GM23338 (cell line): ENCODE measurements at regions not wholly inside any gene's neighbourhood (a gene's known extent, or its start where the extent isn't known, plus 50 kb on each side); places are given as distances from the start of the nearest gene placed in this dataset.

Source experiments
- ATAC-seq: fragments of 200-7000 bp; cut with Tn5 transposase; 3 replicates; pipeline ENCODE4 v1.9.1; 2020
- DNase-seq: peaks from one replicate; pipeline ENCODE4 v3.0.0-alpha.2; 2015; ENCODE audit warnings: low spot score
- H2AFZ ChIP-seq: fragments of 200-600 bp; sonication (generic); 2 replicates; pipeline ENCODE4 v1.8.0; 2016; ENCODE audit warnings: antibody characterized with exemption, mild to moderate bottlenecking, moderate library complexity
- H3F3A ChIP-seq: fragments of 200-600 bp; sonication (generic); replicated peaks from 2 replicates; pipeline ENCODE4 v1.8.0; 2017; ENCODE audit warnings: antibody characterized with exemption, mixed run types, low read depth
- H3K27ac ChIP-seq: fragments of 200-600 bp; sonication (generic); 2 replicates; pipeline ENCODE4 v1.6.1; 2016; ENCODE audit warnings: low read depth
- H3K27me3 ChIP-seq: fragments of 200-600 bp; sonication (generic); 2 replicates; pipeline ENCODE4 v1.8.0; 2016; ENCODE audit warnings: mild to moderate bottlenecking, mixed run types, moderate library complexity; ENCODE audit not compliant: insufficient read depth
- H3K36me3 ChIP-seq: fragments of 200-600 bp; sonication (generic); 2 replicates; pipeline ENCODE4 v1.8.0; 2016; ENCODE audit warnings: mild to moderate bottlenecking; ENCODE audit not compliant: insufficient read depth
- H3K4me1 ChIP-seq: fragments of 200-600 bp; sonication (generic); 2 replicates; pipeline ENCODE4 v1.8.0; 2016; ENCODE audit warnings: mild to moderate bottlenecking, moderate library complexity; ENCODE audit not compliant: insufficient read depth
- H3K4me2 ChIP-seq: fragments of 200-600 bp; sonication (generic); 2 replicates; pipeline ENCODE4 v1.7.1; 2017; ENCODE audit warnings: mixed run types
- H3K4me3 ChIP-seq: fragments of 200-600 bp; sonication (generic); 2 replicates; pipeline ENCODE4 v1.6.1; 2016; ENCODE audit warnings: mixed run types
- H3K79me2 ChIP-seq: fragments of 200-600 bp; sonication (generic); replicated peaks from 2 replicates; pipeline ENCODE4 v1.8.0; 2017; ENCODE audit warnings: mild to moderate bottlenecking; ENCODE audit not compliant: insufficient read depth
- H3K9me2 ChIP-seq: fragments of 200-600 bp; sonication (generic); 2 replicates; pipeline ENCODE4 v1.8.0; 2017; ENCODE audit not compliant: insufficient read depth
- H4K20me1 ChIP-seq: fragments of 200-600 bp; sonication (generic); replicated peaks from 2 replicates; pipeline ENCODE4 v1.8.0; 2017; ENCODE audit warnings: mild to moderate bottlenecking; ENCODE audit not compliant: insufficient read depth
- H3K27ac Mint-ChIP-seq: 2 replicates; pipeline ENCODE4 v1.8.0; 2020; ENCODE audit warnings: inconsistent platforms, mild to moderate bottlenecking, moderate library complexity, mixed read lengths
- H3K27me3 Mint-ChIP-seq: 3 replicates; pipeline ENCODE4 v1.8.0; 2022; ENCODE audit warnings: low read depth, mild to moderate bottlenecking, moderate library complexity, mixed read lengths, inconsistent platforms; ENCODE audit not compliant: insufficient read depth, poor library complexity
- H3K36me3 Mint-ChIP-seq: 3 replicates; pipeline ENCODE4 v1.8.0; 2021; ENCODE audit warnings: low read depth, mild to moderate bottlenecking, inconsistent platforms, moderate library complexity, mixed read lengths
- H3K4me1 Mint-ChIP-seq: 3 replicates; pipeline ENCODE4 v1.8.0; 2020; ENCODE audit warnings: mild to moderate bottlenecking, inconsistent platforms, mixed read lengths
- H3K4me3 Mint-ChIP-seq: 3 replicates; pipeline ENCODE4 v1.8.0; 2021; ENCODE audit warnings: moderate library complexity, mild to moderate bottlenecking, inconsistent platforms, mixed read lengths
- H3K9me3 Mint-ChIP-seq: 3 replicates; pipeline ENCODE4 v1.8.0; 2020; ENCODE audit warnings: moderate library complexity, mild to moderate bottlenecking, inconsistent platforms, mixed read lengths
- CREB1 ChIP-seq: fragments of 250-450 bp; sonication (Bioruptor Pico); IDR thresholded peaks from 2 replicates; pipeline ENCODE4 v1.5.0; 2020; ENCODE audit warnings: low read depth, mild to moderate bottlenecking, moderate library complexity
- EZH2 ChIP-seq: fragments of 200-600 bp; sonication (generic); IDR thresholded peaks from one replicate; pipeline ENCODE4 v1.8.0; 2017; ENCODE audit warnings: antibody characterized with exemption, mild to moderate bottlenecking, low read depth; ENCODE audit not compliant: unreplicated experiment
- EZH2phosphoT487 ChIP-seq: fragments of 200-600 bp; sonication (generic); IDR thresholded peaks from one replicate; pipeline ENCODE4 v1.8.1; 2018; ENCODE audit warnings: antibody characterized with exemption; ENCODE audit not compliant: unreplicated experiment
- NANOG ChIP-seq: IDR thresholded peaks from 2 replicates; pipeline ENCODE4 v1.6.1; 2016; ENCODE audit warnings: antibody characterized with exemption, borderline replicate concordance
- POLR2AphosphoS5 ChIP-seq: IDR thresholded peaks from 2 replicates; pipeline ENCODE4 v1.6.1; 2016; ENCODE audit warnings: antibody characterized with exemption, low read depth
- STAT1 ChIP-seq: IDR thresholded peaks from one replicate; pipeline ENCODE4 v1.6.1; 2016; ENCODE audit warnings: antibody characterized with exemption; ENCODE audit not compliant: unreplicated experiment
- ZNF114 ChIP-seq: fragments of 250-450 bp; sonication (Bioruptor Pico); IDR thresholded peaks from 2 replicates; pipeline ENCODE4 v1.5.0; 2020; ENCODE audit warnings: mild to moderate bottlenecking, moderate library complexity
- ZNF331 ChIP-seq: fragments of 250-450 bp; sonication (Bioruptor Pico); IDR thresholded peaks from 2 replicates; pipeline ENCODE4 v1.5.0; 2020; ENCODE audit warnings: low read depth, mild to moderate bottlenecking, moderate library complexity
- ZNF462 ChIP-seq: fragments of 250-450 bp; sonication (Bioruptor Pico); IDR thresholded peaks from 2 replicates; pipeline ENCODE4 v1.5.0; 2020; ENCODE audit warnings: mild to moderate bottlenecking, moderate library complexity
- TF ChIP-seq, protein P1 (sequence below): IDR thresholded peaks from 2 replicates; pipeline ENCODE4 v1.6.1; 2016; ENCODE audit warnings: antibody characterized with exemption
- TF ChIP-seq, protein P2 (sequence below), 2 experiments: fragments of 200-600 bp in 1 of 2; sonication (generic) in 1 of 2; conservative IDR thresholded peaks; 2 replicates each; pipeline versions ENCODE4 v1.5.1 to v1.6.1; 2016 to 2017; ENCODE audit warnings: antibody characterized with exemption in 2 of 2, low read depth in 2 of 2, mild to moderate bottlenecking in 2 of 2, moderate library complexity in 1 of 2
- TF ChIP-seq, protein P3 (sequence below): IDR thresholded peaks from one replicate; pipeline ENCODE4 v1.6.1; 2018; ENCODE audit warnings: antibody characterized with exemption; ENCODE audit not compliant: unreplicated experiment

GRCh38 chr16:65781363-65781762 lies 585.1 kb upstream of the CDH5 start:
- Histone ChIP-seq H3K27ac (no peak overlapping the region), H3K4me1 (no peaks in the 10 kb centered on the region), H3K27me3 (no peaks in the 10 kb centered on the region), H3K4me3 (no peak overlapping the region), H3K9me2 (peaks cover 6% of the 10 kb centered on the region; the same call in 1 of the 2 replicates), H3K36me3 (no peaks in the 10 kb centered on the region), H3F3A (no peaks in the 10 kb centered on the region), H3K79me2 (no peaks in the 10 kb centered on the region), H4K20me1 (no peaks in the 10 kb centered on the region), H3K4me2 (no peak overlapping the region), H2AFZ (no peak overlapping the region)
- TF ChIP-seq, protein P1, sequence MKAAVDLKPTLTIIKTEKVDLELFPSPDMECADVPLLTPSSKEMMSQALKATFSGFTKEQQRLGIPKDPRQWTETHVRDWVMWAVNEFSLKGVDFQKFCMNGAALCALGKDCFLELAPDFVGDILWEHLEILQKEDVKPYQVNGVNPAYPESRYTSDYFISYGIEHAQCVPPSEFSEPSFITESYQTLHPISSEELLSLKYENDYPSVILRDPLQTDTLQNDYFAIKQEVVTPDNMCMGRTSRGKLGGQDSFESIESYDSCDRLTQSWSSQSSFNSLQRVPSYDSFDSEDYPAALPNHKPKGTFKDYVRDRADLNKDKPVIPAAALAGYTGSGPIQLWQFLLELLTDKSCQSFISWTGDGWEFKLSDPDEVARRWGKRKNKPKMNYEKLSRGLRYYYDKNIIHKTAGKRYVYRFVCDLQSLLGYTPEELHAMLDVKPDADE = no peak
- TF ChIP-seq CREB1 (CRISPR knock-in tag) (no peak), EZH2phosphoT487 (no peak), STAT1 (no peak), ZNF114 (no peak), EZH2 (no peak), POLR2AphosphoS5 (no peak), ZNF331 (CRISPR knock-in tag) (no peak), NANOG (no peak), ZNF462 (CRISPR knock-in tag) (no peak)
- TF ChIP-seq, protein P2, sequence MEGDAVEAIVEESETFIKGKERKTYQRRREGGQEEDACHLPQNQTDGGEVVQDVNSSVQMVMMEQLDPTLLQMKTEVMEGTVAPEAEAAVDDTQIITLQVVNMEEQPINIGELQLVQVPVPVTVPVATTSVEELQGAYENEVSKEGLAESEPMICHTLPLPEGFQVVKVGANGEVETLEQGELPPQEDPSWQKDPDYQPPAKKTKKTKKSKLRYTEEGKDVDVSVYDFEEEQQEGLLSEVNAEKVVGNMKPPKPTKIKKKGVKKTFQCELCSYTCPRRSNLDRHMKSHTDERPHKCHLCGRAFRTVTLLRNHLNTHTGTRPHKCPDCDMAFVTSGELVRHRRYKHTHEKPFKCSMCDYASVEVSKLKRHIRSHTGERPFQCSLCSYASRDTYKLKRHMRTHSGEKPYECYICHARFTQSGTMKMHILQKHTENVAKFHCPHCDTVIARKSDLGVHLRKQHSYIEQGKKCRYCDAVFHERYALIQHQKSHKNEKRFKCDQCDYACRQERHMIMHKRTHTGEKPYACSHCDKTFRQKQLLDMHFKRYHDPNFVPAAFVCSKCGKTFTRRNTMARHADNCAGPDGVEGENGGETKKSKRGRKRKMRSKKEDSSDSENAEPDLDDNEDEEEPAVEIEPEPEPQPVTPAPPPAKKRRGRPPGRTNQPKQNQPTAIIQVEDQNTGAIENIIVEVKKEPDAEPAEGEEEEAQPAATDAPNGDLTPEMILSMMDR (conservative IDR thresholded peaks at IDR 0.05; ENCODE audit: low read depth in 2 of 2) = no peak
- TF ChIP-seq, protein P3, sequence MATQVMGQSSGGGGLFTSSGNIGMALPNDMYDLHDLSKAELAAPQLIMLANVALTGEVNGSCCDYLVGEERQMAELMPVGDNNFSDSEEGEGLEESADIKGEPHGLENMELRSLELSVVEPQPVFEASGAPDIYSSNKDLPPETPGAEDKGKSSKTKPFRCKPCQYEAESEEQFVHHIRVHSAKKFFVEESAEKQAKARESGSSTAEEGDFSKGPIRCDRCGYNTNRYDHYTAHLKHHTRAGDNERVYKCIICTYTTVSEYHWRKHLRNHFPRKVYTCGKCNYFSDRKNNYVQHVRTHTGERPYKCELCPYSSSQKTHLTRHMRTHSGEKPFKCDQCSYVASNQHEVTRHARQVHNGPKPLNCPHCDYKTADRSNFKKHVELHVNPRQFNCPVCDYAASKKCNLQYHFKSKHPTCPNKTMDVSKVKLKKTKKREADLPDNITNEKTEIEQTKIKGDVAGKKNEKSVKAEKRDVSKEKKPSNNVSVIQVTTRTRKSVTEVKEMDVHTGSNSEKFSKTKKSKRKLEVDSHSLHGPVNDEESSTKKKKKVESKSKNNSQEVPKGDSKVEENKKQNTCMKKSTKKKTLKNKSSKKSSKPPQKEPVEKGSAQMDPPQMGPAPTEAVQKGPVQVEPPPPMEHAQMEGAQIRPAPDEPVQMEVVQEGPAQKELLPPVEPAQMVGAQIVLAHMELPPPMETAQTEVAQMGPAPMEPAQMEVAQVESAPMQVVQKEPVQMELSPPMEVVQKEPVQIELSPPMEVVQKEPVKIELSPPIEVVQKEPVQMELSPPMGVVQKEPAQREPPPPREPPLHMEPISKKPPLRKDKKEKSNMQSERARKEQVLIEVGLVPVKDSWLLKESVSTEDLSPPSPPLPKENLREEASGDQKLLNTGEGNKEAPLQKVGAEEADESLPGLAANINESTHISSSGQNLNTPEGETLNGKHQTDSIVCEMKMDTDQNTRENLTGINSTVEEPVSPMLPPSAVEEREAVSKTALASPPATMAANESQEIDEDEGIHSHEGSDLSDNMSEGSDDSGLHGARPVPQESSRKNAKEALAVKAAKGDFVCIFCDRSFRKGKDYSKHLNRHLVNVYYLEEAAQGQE = no peak
- ATAC-seq (no peak), DNase-seq (no peak)
- Mint-ChIP-seq H3K36me3 (peaks cover 17% of the 10 kb centered on the region), H3K9me3 (peaks cover 16% of the 10 kb centered on the region), H3K4me1 (no peaks in the 10 kb centered on the region), H3K4me3 (no peak overlapping the region), H3K27ac (no peak overlapping the region), H3K27me3 (peaks cover 5% of the 10 kb centered on the region)
